ENCODE measurements at regions not wholly inside any gene's neighbourhood (a gene's known extent, or its start where the extent isn't known, plus 50 kb on each side); places are given as distances from the start of the nearest gene placed in this dataset.

GRCh38 chr13:86839221-86839620 is 832.0 kb upstream of the SLITRK5 start:
- H3K27ac ChIP-seq = no peak overlapping the region
- no peaks in the 10 kb centered on the region for H3K4me1 ChIP-seq (replicated peaks)
- no peak overlapping the region for H3K4me3 ChIP-seq
- no peak for DNase-seq (ENCODE audit: low read depth in 1 of 2, low spot score in 2 of 2)
- no peaks in the 10 kb centered on the region for H3K9me3 ChIP-seq (replicated peaks)
- no peaks in the 10 kb centered on the region for H3K27me3 ChIP-seq (replicated peaks)
- H3K36me3 ChIP-seq = no peaks in the 10 kb centered on the region

- Histone ChIP-seq H3K36me3 (no peaks in the 10 kb centered on the region), H3K9me3 (replicated peaks) (no peaks in the 10 kb centered on the region), H3K4me3 (no peak overlapping the region), H3K27ac (no peak overlapping the region), H3K4me1 (replicated peaks) (no peaks in the 10 kb centered on the region), H3K27me3 (replicated peaks) (no peaks in the 10 kb centered on the region)
- DNase-seq (ENCODE audit: low read depth in 1 of 2, low spot score in 2 of 2) = no peak
These were observed 830.6 kb upstream of the SLITRK5 start for GRCh38 chr13:86840250-86841191.

DNA sequence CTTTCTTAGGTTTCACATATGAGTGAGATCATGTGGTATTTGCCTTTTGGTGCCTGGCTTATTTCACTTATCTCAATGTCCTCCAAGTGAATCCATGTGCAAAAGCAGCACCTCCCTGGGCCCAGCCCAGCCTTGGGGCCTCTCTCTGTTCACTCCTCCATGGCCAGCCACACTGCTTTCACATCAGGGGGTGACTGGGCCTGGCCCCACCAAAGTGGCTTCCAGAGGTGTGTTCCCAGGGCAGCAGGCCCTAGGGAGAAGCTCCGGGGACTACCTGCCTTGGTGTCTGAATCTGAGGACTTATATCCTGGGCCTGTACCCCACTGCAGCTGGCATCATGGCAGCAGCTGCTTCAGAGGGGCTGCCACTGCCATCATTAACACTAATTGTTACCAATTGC is 829.9 kb upstream of the SLITRK5 start:
- H3K4me3 ChIP-seq = no peak overlapping the region
- no peaks in the 10 kb centered on the region for H3K36me3 ChIP-seq
- no peak overlapping the region for H3K27ac ChIP-seq
- DNase-seq (ENCODE audit: low read depth in 1 of 2, low spot score in 2 of 2) = no peak
- no peaks in the 10 kb centered on the region for H3K9me3 ChIP-seq (replicated peaks)
- no peaks in the 10 kb centered on the region for H3K4me1 ChIP-seq (replicated peaks)
- H3K27me3 ChIP-seq (replicated peaks) = no peaks in the 10 kb centered on the region

- no peaks in the 10 kb centered on the region for H3K9me3 ChIP-seq (replicated peaks)
- H3K36me3 ChIP-seq = no peaks in the 10 kb centered on the region
- H3K4me3 ChIP-seq = no peak overlapping the region
- DNase-seq (ENCODE audit: low read depth in 1 of 2, low spot score in 2 of 2) = no peak
- no peaks in the 10 kb centered on the region for H3K4me1 ChIP-seq (replicated peaks)
- H3K27ac ChIP-seq = no peak overlapping the region
- no peaks in the 10 kb centered on the region for H3K27me3 ChIP-seq (replicated peaks)
These were observed 824.7 kb upstream of the SLITRK5 start for GRCh38 chr13:86846501-86846900.

GRCh38 chr13:86848716-86849115 is 822.5 kb upstream of the SLITRK5 start:
- H3K9me3 ChIP-seq (replicated peaks) = no peaks in the 10 kb centered on the region
- H3K4me1 ChIP-seq (replicated peaks) = no peaks in the 10 kb centered on the region
- DNase-seq (ENCODE audit: low read depth in 1 of 2, low spot score in 2 of 2) = no peak
- H3K27me3 ChIP-seq (replicated peaks) = no peaks in the 10 kb centered on the region
- H3K4me3 ChIP-seq = no peak overlapping the region
- no peaks in the 10 kb centered on the region for H3K36me3 ChIP-seq
- H3K27ac ChIP-seq = no peak overlapping the region

DNA sequence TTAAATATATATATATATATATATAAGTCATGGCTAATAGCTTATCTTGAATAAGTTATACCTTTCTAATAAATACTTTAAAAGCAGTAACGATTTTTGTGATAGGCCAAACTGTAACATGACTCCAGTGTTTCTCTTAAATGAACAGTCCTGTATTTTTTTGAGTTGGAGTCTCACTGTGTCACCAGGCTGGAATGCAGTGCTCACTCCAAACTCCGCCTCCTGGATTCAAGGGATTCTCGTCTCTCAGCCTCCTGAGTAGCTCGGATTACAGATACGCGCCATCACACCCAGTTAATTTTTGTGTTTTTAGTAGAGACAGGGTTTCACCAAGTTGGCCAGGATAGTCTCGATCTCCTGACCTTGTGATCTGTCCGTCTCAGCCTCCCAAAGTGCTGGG is 814.2 kb upstream of the SLITRK5 start:
- H3K36me3 ChIP-seq = no peaks in the 10 kb centered on the region
- H3K9me3 ChIP-seq (replicated peaks) = no peaks in the 10 kb centered on the region
- no peak overlapping the region for H3K27ac ChIP-seq
- no peaks in the 10 kb centered on the region for H3K4me1 ChIP-seq (replicated peaks)
- DNase-seq (ENCODE audit: low read depth in 1 of 2, low spot score in 2 of 2) = no peak
- no peaks in the 10 kb centered on the region for H3K27me3 ChIP-seq (replicated peaks)
- no peak overlapping the region for H3K4me3 ChIP-seq

DNA sequence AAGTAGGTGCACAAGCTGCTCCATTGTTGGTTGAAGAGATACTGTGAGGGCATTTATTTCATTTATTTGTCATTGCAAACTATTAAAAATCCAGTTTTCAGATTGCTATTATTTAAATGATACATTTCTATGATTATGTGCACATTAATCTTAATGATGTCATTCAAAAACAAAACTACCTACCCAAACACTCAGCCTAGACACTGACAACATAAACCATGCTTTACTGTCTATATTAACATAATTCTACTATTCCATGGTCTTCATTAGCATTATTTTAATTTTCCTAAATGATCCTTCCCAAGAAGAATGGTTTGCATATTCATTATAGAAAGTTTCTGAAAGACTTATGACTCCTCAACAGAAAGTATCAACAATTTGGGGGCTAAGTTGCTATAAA is 813.0 kb upstream of the SLITRK5 start:
- no peak for DNase-seq (ENCODE audit: low read depth in 1 of 2, low spot score in 2 of 2)
- Histone ChIP-seq H3K27ac (no peak overlapping the region), H3K4me3 (no peak overlapping the region), H3K9me3 (replicated peaks) (no peaks in the 10 kb centered on the region), H3K36me3 (no peaks in the 10 kb centered on the region), H3K4me1 (replicated peaks) (no peaks in the 10 kb centered on the region), H3K27me3 (replicated peaks) (no peaks in the 10 kb centered on the region)

DNA sequence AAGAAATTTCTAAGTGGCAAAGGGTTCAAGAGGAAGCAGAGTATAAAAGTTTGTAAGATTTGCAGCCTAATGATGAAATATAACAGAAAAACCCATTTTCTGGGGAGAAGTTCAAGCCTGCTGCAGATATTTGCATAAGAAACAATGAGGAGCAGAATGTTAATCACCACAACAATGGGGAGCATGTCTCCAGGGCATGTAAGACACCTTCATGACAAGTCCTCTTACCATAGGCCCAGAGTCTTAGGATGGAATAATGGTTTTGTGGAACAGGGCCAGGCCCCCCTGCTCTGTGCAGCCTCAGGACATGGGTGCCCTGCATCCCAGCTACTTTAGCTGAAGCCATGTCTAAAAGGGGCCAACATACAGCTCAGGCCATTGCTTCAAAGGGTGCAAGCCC is 809.0 kb upstream of the SLITRK5 start:
- Histone ChIP-seq H3K4me3 (no peak overlapping the region), H3K27me3 (replicated peaks) (no peaks in the 10 kb centered on the region), H3K27ac (no peak overlapping the region), H3K36me3 (no peaks in the 10 kb centered on the region), H3K4me1 (replicated peaks) (no peaks in the 10 kb centered on the region), H3K9me3 (replicated peaks) (no peaks in the 10 kb centered on the region)
- DNase-seq (ENCODE audit: low read depth in 1 of 2, low spot score in 2 of 2) = no peak

DNA sequence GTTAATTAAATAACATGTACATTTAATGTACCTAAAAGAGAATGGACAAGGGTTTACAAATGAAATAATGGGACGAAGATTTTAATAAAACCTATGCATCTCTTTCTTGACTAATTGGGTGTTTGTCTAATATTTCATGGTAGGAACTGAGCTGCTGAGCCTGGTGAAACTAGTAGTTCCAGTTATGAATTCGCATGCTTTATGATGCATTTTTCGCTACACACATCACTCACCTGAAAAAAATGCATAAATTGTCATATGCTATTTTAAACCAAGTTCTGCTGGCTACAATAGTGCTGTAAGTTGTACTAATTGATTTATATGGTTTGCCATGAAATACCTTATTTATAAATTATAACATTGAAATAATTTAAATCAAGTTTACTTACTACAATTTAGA is 806.8 kb upstream of the SLITRK5 start:
- H3K27ac ChIP-seq = no peak overlapping the region
- H3K4me3 ChIP-seq = no peak overlapping the region
- H3K4me1 ChIP-seq (replicated peaks) = no peaks in the 10 kb centered on the region
- H3K36me3 ChIP-seq = no peaks in the 10 kb centered on the region
- no peaks in the 10 kb centered on the region for H3K27me3 ChIP-seq (replicated peaks)
- no peak for DNase-seq (ENCODE audit: low read depth in 1 of 2, low spot score in 2 of 2)
- H3K9me3 ChIP-seq (replicated peaks) = no peaks in the 10 kb centered on the region

GRCh38 chr13:86870444-86870843 is 800.7 kb upstream of the SLITRK5 start:
- no peaks in the 10 kb centered on the region for H3K36me3 ChIP-seq
- H3K4me3 ChIP-seq = no peak overlapping the region
- no peak overlapping the region for H3K27ac ChIP-seq
- DNase-seq (ENCODE audit: low read depth in 1 of 2, low spot score in 2 of 2) = no peak
- no peaks in the 10 kb centered on the region for H3K27me3 ChIP-seq (replicated peaks)
- no peaks in the 10 kb centered on the region for H3K9me3 ChIP-seq (replicated peaks)
- no peaks in the 10 kb centered on the region for H3K4me1 ChIP-seq (replicated peaks)

DNA sequence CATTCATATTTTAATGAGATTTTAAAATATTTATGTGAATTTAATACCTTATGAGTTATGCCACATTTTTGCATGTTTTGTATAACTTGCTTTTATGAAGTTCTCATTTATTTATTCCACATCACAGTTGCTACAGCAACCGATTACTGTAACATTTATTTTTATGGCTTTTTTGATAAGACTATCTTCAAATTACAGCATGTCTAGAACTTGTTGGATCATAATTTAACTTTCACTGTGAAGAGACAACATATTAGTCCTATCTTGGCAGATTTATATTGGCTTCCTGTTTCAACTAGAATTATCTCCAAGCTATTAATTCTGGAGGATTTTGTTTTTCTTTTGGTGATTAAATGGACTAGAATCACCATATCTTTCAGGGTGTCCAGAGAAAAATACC is 793.7 kb upstream of the SLITRK5 start:
- DNase-seq (ENCODE audit: low read depth in 1 of 2, low spot score in 2 of 2) = no peak
- H3K9me3 ChIP-seq (replicated peaks) = no peaks in the 10 kb centered on the region
- no peaks in the 10 kb centered on the region for H3K36me3 ChIP-seq
- H3K27ac ChIP-seq = no peak overlapping the region
- no peaks in the 10 kb centered on the region for H3K4me1 ChIP-seq (replicated peaks)
- no peaks in the 10 kb centered on the region for H3K27me3 ChIP-seq (replicated peaks)
- H3K4me3 ChIP-seq = no peak overlapping the region

GRCh38 chr13:86878781-86879180 is 792.4 kb upstream of the SLITRK5 start:
- Histone ChIP-seq H3K27me3 (replicated peaks) (no peaks in the 10 kb centered on the region), H3K27ac (no peak overlapping the region), H3K9me3 (replicated peaks) (no peaks in the 10 kb centered on the region), H3K36me3 (no peaks in the 10 kb centered on the region), H3K4me3 (no peak overlapping the region), H3K4me1 (replicated peaks) (no peaks in the 10 kb centered on the region)
- no peak for DNase-seq (ENCODE audit: low read depth in 1 of 2, low spot score in 2 of 2)

GRCh38 chr13:86881390-86881789 is 789.8 kb upstream of the SLITRK5 start:
- Histone ChIP-seq H3K27ac (no peak overlapping the region), H3K9me3 (replicated peaks) (no peaks in the 10 kb centered on the region), H3K4me3 (no peak overlapping the region), H3K36me3 (no peaks in the 10 kb centered on the region), H3K4me1 (replicated peaks) (no peaks in the 10 kb centered on the region), H3K27me3 (replicated peaks) (no peaks in the 10 kb centered on the region)
- no peak for DNase-seq (ENCODE audit: low read depth in 1 of 2, low spot score in 2 of 2)

GRCh38 chr13:86882107-86882506 is 789.1 kb upstream of the SLITRK5 start:
- Histone ChIP-seq H3K27me3 (replicated peaks) (no peaks in the 10 kb centered on the region), H3K9me3 (replicated peaks) (no peaks in the 10 kb centered on the region), H3K4me1 (replicated peaks) (no peaks in the 10 kb centered on the region), H3K36me3 (no peaks in the 10 kb centered on the region), H3K27ac (no peak overlapping the region), H3K4me3 (no peak overlapping the region)
- no peak for DNase-seq (ENCODE audit: low read depth in 1 of 2, low spot score in 2 of 2)

- no peaks in the 10 kb centered on the region for H3K36me3 ChIP-seq
- no peaks in the 10 kb centered on the region for H3K9me3 ChIP-seq (replicated peaks)
- no peaks in the 10 kb centered on the region for H3K4me1 ChIP-seq (replicated peaks)
- no peak for DNase-seq (ENCODE audit: low read depth in 1 of 2, low spot score in 2 of 2)
- no peak overlapping the region for H3K4me3 ChIP-seq
- no peak overlapping the region for H3K27ac ChIP-seq
- H3K27me3 ChIP-seq (replicated peaks) = no peaks in the 10 kb centered on the region
These were observed 788.3 kb upstream of the SLITRK5 start for GRCh38 chr13:86882835-86883234.
